ENCODE measurements at regions not wholly inside any gene's neighbourhood (a gene's known extent, or its start where the extent isn't known, plus 50 kb on each side); places are given as distances from the start of the nearest gene placed in this dataset.
"Not testable (repeated sequence)": the region's sequence is repeated elsewhere in the genome, so short reads cannot be mapped to it uniquely, and the experiment has no call there.

DNA sequence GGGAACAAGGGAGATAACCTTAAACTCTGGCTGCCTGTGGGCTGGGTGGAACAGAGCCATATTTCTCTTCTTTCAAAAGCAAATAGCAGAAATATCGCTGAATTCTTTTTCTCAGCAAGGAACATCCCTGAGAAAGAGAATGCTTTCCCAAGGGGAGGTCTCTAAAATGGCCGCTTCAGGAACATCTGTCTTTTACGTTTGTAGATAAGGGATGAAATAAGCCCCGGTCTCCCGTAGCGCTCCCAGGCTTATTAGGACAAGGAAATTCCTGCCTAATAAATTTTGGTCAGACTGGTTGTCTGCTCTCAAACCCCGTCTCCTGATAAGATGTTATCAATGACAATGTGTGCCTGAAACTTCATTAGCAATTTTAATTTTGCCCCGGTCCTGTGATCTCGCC lies 340.6 kb upstream of the IGFBP3 start:
- not testable (repeated sequence) for DNase-seq

- DNase-seq = no peak
Measured at GRCh38 chr7:46259947-46260346, 338.9 kb upstream of the IGFBP3 start.

GRCh38 chr7:46257761-46258448 lies 336.8 kb upstream of the IGFBP3 start:
- DNase-seq = no peak

- DNase-seq = no peak
Measured at GRCh38 chr7:46256870-46257661, 336.0 kb upstream of the IGFBP3 start.

DNA sequence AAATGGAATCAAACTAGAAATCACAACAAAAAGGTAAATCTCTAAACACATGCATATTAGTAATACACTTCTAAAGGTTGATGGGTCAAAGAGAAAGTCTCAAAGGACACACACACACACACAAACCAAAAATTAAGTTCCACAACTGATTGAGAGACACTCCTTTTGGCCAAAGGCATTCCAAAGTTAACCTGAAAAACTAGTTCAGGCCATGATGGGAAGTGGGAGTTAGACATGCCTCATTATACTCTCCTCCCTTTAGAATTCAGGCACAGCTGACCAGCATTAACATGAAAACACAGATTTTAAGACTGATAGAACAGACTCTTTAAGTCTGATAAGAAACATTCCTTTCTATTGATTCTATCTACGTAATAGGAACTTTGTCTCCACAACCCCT lies 332.4 kb upstream of the IGFBP3 start:
- no peak for DNase-seq

- DNase-seq = no peak
Measured at GRCh38 chr7:46247664-46248063, 326.6 kb upstream of the IGFBP3 start.

DNA sequence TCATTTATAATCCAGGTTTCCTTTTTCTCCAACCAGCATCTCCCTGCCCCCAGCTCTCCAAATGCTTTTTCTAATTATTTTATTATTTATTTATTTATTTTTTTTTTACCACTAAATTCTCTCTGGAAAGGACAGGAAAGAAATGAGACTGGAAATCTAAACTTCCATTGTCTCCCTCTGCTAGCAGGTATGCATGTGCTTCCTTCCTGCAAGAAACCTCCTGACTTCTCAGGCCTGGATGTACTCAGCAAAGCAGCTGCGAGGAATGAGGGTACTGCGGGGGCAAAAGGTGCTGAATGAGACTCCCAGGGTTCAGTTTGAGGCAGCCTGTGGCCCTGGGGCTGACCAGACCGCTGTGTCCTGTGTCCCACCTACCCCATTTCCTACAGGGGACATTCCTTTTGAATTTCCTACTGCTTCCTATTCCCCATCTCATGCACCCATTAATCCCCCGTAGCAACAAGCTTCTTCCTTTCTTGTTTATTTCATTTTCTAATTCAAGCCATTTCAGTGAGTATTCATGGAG lies 324.6 kb upstream of the IGFBP3 start:
- no peak for DNase-seq

GRCh38 chr7:46244757-46245156 lies 323.7 kb upstream of the IGFBP3 start:
- DNase-seq = no peak

GRCh38 chr7:46243406-46243805 lies 322.3 kb upstream of the IGFBP3 start:
- no peak for DNase-seq

- no peak for DNase-seq
Measured at GRCh38 chr7:46239846-46240245, 318.8 kb upstream of the IGFBP3 start.

DNA sequence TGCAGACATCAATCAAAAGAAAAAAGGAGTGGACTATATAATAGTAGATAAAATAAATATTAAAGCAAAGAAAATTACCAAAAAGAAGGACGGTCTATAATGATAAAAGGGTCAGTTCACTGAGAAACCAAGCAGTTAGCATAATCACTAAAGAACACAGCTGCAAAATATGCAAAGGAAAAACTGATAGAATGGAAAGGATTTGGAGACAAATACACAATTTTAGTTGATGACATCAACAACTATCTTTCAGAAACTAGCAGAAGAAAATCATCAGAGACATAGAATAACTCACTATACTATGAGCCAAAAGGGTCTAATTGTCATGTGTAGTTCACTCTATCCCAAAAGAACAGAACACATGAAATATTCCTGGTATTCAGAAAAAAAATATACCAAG lies 316.4 kb upstream of the IGFBP3 start:
- DNase-seq = no peak

DNA sequence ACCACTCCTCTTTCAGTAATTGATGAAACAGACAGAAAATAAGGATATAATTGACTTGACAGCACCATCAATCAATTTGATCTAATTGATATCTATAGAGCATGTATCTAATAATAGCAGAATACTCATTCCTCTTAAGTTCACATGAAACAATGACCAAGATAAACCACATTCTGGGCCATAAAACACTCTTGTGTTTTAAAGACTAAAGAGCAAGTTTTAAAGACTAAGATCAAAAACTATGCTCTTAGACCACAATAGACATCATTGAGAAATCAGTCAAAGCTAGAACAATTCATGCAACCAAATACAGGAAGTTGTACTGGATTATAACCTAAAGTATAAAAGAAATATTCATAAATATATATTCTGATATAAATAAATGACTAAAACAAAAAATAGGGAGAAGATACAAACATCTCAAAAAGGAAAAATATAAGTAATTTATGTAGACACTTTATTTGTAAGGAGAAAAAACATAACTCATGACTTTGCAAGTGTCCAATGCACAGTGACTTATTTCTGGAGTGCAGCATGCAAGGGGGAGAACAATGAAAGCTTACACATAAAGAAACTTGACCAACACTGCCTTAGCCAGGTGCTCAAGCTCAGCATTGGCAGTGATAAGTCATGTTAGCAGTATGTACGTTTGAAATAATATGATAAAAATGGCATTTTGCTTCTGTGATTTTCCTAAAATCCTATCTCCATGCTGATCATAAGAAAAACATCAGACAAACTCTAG lies 312.7 kb upstream of the IGFBP3 start:
- no peak for DNase-seq

- DNase-seq = no peak
Measured at GRCh38 chr7:46230990-46231305, 309.9 kb upstream of the IGFBP3 start.

- DNase-seq = no peak
Measured at GRCh38 chr7:46230298-46230989, 309.4 kb upstream of the IGFBP3 start.

GRCh38 chr7:46229409-46229808 lies 308.3 kb upstream of the IGFBP3 start:
- DNase-seq = no peak

- no peak for DNase-seq
Measured at GRCh38 chr7:46226860-46227259, 305.8 kb upstream of the IGFBP3 start.

- no peak for DNase-seq
Measured at GRCh38 chr7:46224363-46224762, 303.3 kb upstream of the IGFBP3 start.

GRCh38 chr7:46220066-46220630 lies 299.1 kb upstream of the IGFBP3 start:
- DNase-seq = no peak

DNA sequence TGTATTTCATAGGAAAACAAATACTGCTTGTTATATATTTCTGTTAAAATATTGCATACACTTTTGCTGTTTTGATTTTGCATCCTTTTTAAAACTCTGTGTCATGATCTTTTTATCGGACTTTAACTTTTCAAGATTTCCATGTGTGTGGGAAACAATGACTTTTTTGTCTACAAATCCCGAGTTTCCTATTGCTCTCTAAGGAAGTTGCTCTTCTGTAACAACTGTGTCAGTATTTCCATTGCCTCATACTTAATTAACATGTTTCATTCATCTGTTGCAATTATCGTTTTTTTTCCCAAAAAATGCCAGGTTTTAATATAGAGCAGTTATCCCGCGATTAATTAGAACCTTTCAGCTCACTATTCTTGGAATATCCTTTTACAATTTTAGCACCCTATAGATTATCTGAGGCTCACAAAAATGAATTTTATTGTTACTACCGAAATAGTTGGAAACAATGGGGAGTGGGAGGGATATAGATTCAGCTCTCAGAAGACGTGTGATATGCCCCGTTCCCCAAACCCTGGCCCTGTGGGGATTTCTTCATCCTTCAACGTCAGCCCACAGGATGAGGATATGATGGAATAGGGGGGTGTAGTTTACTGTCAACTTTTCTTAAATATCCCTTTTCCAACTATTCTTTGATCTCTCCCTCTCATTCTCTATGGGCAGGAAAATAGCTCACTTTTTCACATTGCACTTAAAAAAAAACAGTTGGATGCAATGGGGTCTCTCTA lies 297.6 kb upstream of the IGFBP3 start:
- DNase-seq = no peak

GRCh38 chr7:46215987-46216567 lies 295.0 kb upstream of the IGFBP3 start:
- DNase-seq = no peak

DNA sequence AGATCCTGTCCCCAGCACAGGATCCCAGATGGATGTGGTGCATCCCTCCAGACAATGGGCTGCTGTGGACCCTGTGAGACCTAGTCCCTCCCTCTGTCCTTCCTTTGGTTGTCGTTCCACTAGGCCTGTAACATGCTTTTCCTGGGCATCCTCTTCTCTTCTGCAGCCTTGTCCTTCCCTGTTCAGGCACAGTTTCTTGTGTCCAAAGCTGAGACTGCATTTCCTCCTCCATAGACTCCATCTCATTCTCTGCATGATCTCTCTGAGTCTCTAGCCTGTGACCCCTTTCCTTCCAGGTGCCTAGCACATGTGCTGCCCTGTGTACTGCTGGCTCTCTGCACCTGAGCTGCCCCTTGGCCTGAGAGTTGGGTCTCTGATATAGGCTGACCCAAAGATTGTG lies 293.5 kb upstream of the IGFBP3 start:
- DNase-seq = no peak

- no peak for DNase-seq
Measured at GRCh38 chr7:46213154-46213537, 292.1 kb upstream of the IGFBP3 start.
